ENCODE measurements at regions not wholly inside any gene's neighbourhood (a gene's known extent, or its start where the extent isn't known, plus 50 kb on each side); places are given as distances from the start of the nearest gene placed in this dataset.
"Not testable (repeated sequence)": the region's sequence is repeated elsewhere in the genome, so short reads cannot be mapped to it uniquely, and the experiment has no call there.

- TF ChIP-seq CTCF, MAX (IDR thresholded peaks at IDR 0.05; ENCODE audit: low read depth, low read length): not testable (repeated sequence)
These were observed 115.8 kb downstream of the CRYBB2 start for GRCh38 chr22:25335276-25335675.
